MM.1S (cell line): ENCODE measurements at regions not wholly inside any gene's neighbourhood (a gene's known extent, or its start where the extent isn't known, plus 50 kb on each side); places are given as distances from the start of the nearest gene placed in this dataset.
"Not testable (repeated sequence)": the region's sequence is repeated elsewhere in the genome, so short reads cannot be mapped to it uniquely, and the experiment has no call there.

Source experiments
- EZH2 ChIP-seq: fragments of 300-600 bp; sonication (generic); optimal IDR thresholded peaks from 2 replicates; pipeline ENCODE3; 2017; ENCODE audit warnings: low read depth, mild to moderate bottlenecking, antibody characterized with exemption, low read length, mixed read lengths
- EZH2phosphoT487 ChIP-seq: fragments of 300-600 bp; sonication (generic); IDR thresholded peaks from 2 replicates; pipeline ENCODE4 v1.6.1; 2018; ENCODE audit warnings: antibody characterized with exemption, low read length
- TF ChIP-seq, protein P1 (sequence below): fragments of 300-600 bp; sonication (generic); IDR thresholded peaks from 2 replicates; pipeline ENCODE4 v1.5.1; 2016; ENCODE audit warnings: antibody characterized with exemption, low read length, mixed read lengths

DNA sequence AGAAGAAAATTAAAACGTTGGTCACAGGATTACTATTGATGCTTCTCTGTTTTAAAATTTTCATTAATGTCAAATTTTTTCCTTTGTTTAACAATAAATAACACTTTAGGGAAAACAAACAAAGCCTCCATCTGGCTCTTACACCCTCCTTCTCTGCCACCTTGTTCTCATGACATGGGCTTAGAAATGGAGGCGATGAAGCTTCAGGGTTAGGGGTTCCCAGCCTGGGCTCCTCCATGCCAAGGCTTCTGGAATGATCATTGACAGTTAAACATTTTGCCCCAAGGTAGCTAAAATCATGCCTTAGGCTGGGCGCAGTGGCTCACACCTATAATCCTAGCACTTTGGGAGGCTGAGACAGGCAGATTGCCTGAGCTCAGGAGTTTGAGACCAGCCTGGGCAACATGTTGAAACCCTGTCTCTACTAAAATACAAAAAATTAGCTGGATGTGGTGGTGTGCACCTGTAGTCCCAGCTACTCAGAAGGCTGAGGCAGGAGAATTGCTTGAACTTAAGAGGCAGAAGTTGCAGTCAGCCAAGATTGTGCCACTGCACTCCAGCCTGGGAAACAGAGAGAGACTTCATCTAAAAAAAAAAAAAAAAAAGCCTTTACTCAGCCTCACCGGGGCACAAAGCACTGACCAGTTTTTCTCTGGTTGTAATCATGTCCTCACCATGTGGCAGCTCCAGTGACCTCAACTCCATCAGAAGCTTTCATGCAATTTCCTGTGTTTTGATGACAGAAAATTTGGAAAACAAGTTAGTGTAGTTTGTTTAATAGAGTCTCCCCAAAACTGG is 125.1 kb downstream of the MYCN start:
- TF ChIP-seq, protein P1, sequence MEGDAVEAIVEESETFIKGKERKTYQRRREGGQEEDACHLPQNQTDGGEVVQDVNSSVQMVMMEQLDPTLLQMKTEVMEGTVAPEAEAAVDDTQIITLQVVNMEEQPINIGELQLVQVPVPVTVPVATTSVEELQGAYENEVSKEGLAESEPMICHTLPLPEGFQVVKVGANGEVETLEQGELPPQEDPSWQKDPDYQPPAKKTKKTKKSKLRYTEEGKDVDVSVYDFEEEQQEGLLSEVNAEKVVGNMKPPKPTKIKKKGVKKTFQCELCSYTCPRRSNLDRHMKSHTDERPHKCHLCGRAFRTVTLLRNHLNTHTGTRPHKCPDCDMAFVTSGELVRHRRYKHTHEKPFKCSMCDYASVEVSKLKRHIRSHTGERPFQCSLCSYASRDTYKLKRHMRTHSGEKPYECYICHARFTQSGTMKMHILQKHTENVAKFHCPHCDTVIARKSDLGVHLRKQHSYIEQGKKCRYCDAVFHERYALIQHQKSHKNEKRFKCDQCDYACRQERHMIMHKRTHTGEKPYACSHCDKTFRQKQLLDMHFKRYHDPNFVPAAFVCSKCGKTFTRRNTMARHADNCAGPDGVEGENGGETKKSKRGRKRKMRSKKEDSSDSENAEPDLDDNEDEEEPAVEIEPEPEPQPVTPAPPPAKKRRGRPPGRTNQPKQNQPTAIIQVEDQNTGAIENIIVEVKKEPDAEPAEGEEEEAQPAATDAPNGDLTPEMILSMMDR, result not testable (repeated sequence)
- TF ChIP-seq EZH2, EZH2phosphoT487: not testable (repeated sequence)
